Gastroesophageal sphincter (tissue), 3 donors: ENCODE measurements at regions not wholly inside any gene's neighbourhood (a gene's known extent, or its start where the extent isn't known, plus 50 kb on each side); places are given as distances from the start of the nearest gene placed in this dataset.

ENCODE experiments used
- EP300 ChIP-seq: sonication (generic); formaldehyde crosslinking; IDR thresholded peaks from one replicate; pipeline ENCODE4 v1.6.1; 2017; ENCODE audit warnings: antibody characterized with exemption, mild to moderate bottlenecking
- POLR2A ChIP-seq, 2 donors: fragments of 450-650 bp; IDR thresholded peaks; one replicate each; pipeline ENCODE4 v1.6.1; 2017; ENCODE audit warnings: antibody characterized with exemption in 2 of 2, mild to moderate bottlenecking in 2 of 2, moderate library complexity in 1 of 2
- TF ChIP-seq, protein P1 (sequence below), 4 experiments: fragments of 200-600 bp in 2 of 4; fragments of 450-650 bp in 2 of 4; sonication (generic) in 1 of 4; IDR thresholded peaks; one replicate each; pipeline ENCODE4 v1.5.1; 2017 to 2019; ENCODE audit warnings: antibody characterized with exemption in 4 of 4, mild to moderate bottlenecking in 2 of 4, moderate library complexity in 2 of 4

DNA sequence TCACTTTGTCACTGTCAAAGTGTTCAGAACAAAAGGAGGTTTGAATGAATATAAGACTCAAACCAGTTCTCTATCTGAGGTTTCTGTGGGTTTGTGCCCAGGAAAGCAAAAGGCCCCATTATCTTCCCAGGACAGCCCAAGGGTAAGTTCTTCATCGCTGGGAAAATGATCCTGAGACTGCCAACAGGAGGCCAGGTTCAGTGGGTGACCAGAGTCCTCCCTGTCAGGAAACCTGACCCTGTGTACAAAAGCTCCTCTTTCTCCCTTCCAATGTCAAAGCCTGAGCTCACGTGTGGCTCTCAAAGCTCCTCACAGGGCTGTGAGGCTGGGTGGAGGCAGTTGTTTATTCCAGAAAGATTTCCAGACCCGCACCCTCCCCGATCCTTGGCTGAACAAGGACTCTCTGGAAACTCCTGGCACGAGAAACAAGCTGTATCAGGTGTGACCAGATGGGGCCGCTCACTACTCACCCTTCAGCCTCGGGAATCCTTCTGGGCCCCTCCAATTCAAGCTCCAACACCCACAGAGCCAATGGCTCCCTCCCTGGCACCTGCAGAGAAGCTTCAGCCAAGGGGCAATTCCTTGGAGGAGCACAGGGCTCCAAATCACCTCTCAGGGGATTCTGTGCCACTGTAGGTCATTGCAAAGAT, 1516.7 kb downstream of the TSPY10 start:
- TF ChIP-seq POLR2A (IDR thresholded peaks at IDR 0.05) (no peak), EP300 (no peak)
- TF ChIP-seq, protein P1, sequence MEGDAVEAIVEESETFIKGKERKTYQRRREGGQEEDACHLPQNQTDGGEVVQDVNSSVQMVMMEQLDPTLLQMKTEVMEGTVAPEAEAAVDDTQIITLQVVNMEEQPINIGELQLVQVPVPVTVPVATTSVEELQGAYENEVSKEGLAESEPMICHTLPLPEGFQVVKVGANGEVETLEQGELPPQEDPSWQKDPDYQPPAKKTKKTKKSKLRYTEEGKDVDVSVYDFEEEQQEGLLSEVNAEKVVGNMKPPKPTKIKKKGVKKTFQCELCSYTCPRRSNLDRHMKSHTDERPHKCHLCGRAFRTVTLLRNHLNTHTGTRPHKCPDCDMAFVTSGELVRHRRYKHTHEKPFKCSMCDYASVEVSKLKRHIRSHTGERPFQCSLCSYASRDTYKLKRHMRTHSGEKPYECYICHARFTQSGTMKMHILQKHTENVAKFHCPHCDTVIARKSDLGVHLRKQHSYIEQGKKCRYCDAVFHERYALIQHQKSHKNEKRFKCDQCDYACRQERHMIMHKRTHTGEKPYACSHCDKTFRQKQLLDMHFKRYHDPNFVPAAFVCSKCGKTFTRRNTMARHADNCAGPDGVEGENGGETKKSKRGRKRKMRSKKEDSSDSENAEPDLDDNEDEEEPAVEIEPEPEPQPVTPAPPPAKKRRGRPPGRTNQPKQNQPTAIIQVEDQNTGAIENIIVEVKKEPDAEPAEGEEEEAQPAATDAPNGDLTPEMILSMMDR (IDR thresholded peaks at IDR 0.05) = no peak
